Dendritic cell treated with granulocyte-macrophage colony-stimulating factor and Interleukin-4, amounts not matched to agents 40 ng/mL and 50 ng/mL, for 4 days (primary cell): ENCODE measurements at regions not wholly inside any gene's neighbourhood (a gene's known extent, or its start where the extent isn't known, plus 50 kb on each side); places are given as distances from the start of the nearest gene placed in this dataset.

Experiments used
- H3K27ac Mint-ChIP-seq: one replicate; pipeline ENCODE4 v1.8.0; 2022; ENCODE audit warnings: mild to moderate bottlenecking, mixed read lengths
- H3K27me3 Mint-ChIP-seq: one replicate; pipeline ENCODE4 v1.8.0; 2022; ENCODE audit warnings: mild to moderate bottlenecking, mixed read lengths
- H3K36me3 Mint-ChIP-seq: one replicate; pipeline ENCODE4 v1.8.0; 2022; ENCODE audit warnings: low read depth, mixed read lengths
- H3K4me1 Mint-ChIP-seq: one replicate; pipeline ENCODE4 v1.8.0; 2022; ENCODE audit warnings: low read depth, mixed read lengths
- H3K4me3 Mint-ChIP-seq: one replicate; pipeline ENCODE4 v1.8.0; 2022; ENCODE audit warnings: mild to moderate bottlenecking, moderate library complexity, mixed read lengths
- H3K9me3 Mint-ChIP-seq: one replicate; pipeline ENCODE4 v1.8.0; 2022; ENCODE audit warnings: mixed read lengths
- intact Hi-C: fragments of 100-400 bp; cut with micrococcal nuclease; formaldehyde crosslinking; loops from one replicate; pipeline ENCODE4 v1.15.0; 2022

- no peaks in the 10 kb centered on the region for H3K9me3 Mint-ChIP-seq
- no peaks in the 10 kb centered on the region for H3K36me3 Mint-ChIP-seq
- H3K4me3 Mint-ChIP-seq: no peak overlapping the region
- H3K4me1 Mint-ChIP-seq: no peaks in the 10 kb centered on the region
- H3K27me3 Mint-ChIP-seq: peaks cover 2% of the 10 kb centered on the region
- intact Hi-C loops: no loop called here
- H3K27ac Mint-ChIP-seq: no peak overlapping the region
Measured at GRCh38 chr7:54860003-54860775, 101.2 kb upstream of the SEC61G start.

GRCh38 chr7:54860843-54861242 is 101.8 kb upstream of the SEC61G start:
- intact Hi-C loops: no loop called here
- Mint-ChIP-seq H3K27ac (no peak overlapping the region), H3K4me3 (no peak overlapping the region), H3K27me3 (peaks cover 2% of the 10 kb centered on the region), H3K36me3 (no peaks in the 10 kb centered on the region), H3K4me1 (no peaks in the 10 kb centered on the region), H3K9me3 (no peaks in the 10 kb centered on the region)

GRCh38 chr7:54864663-54865062 is 105.7 kb upstream of the SEC61G start:
- intact Hi-C loops: no loop called here
- no peaks in the 10 kb centered on the region for H3K36me3 Mint-ChIP-seq
- no peak overlapping the region for H3K27ac Mint-ChIP-seq
- no peaks in the 10 kb centered on the region for H3K4me1 Mint-ChIP-seq
- no peaks in the 10 kb centered on the region for H3K9me3 Mint-ChIP-seq
- H3K4me3 Mint-ChIP-seq: no peak overlapping the region
- H3K27me3 Mint-ChIP-seq: peaks cover 2% of the 10 kb centered on the region

- intact Hi-C loops: no loop called here
- no peaks in the 10 kb centered on the region for H3K36me3 Mint-ChIP-seq
- no peak overlapping the region for H3K27ac Mint-ChIP-seq
- H3K27me3 Mint-ChIP-seq: no peaks in the 10 kb centered on the region
- no peaks in the 10 kb centered on the region for H3K4me1 Mint-ChIP-seq
- no peaks in the 10 kb centered on the region for H3K9me3 Mint-ChIP-seq
- no peak overlapping the region for H3K4me3 Mint-ChIP-seq
Measured at GRCh38 chr7:54869523-54869922, 110.5 kb upstream of the SEC61G start.

- H3K27ac Mint-ChIP-seq: no peak overlapping the region
- no peak overlapping the region for H3K4me3 Mint-ChIP-seq
- intact Hi-C loops: no loop called here
- no peaks in the 10 kb centered on the region for H3K27me3 Mint-ChIP-seq
- H3K4me1 Mint-ChIP-seq: no peaks in the 10 kb centered on the region
- no peaks in the 10 kb centered on the region for H3K9me3 Mint-ChIP-seq
- no peaks in the 10 kb centered on the region for H3K36me3 Mint-ChIP-seq
Measured at GRCh38 chr7:54874804-54875203, 115.8 kb upstream of the SEC61G start.

DNA sequence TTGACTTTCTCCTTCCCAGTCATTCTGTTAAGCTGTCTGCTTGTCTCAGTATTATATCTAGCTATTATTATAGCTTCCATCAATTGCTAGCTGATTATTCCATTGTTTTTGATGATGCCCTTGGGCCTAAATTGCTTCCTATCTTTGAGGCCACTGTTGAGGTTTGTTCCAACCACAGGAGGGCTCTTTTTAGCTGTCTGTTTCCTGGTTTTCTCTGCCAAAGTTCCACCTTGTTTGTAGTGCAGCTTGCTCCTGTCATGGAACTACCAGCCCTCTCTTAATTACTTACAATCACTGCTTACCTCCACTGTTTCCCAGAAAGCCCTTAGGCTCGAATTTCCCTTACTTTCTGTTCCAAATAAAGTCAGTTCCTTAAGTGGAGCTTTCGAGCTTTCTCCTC is 118.7 kb upstream of the SEC61G start:
- H3K4me3 Mint-ChIP-seq: no peak overlapping the region
- intact Hi-C loops: no loop called here
- H3K27ac Mint-ChIP-seq: no peak overlapping the region
- H3K4me1 Mint-ChIP-seq: no peaks in the 10 kb centered on the region
- H3K27me3 Mint-ChIP-seq: no peaks in the 10 kb centered on the region
- no peaks in the 10 kb centered on the region for H3K36me3 Mint-ChIP-seq
- no peaks in the 10 kb centered on the region for H3K9me3 Mint-ChIP-seq

GRCh38 chr7:54878339-54878738 is 119.3 kb upstream of the SEC61G start:
- H3K36me3 Mint-ChIP-seq: no peaks in the 10 kb centered on the region
- H3K4me3 Mint-ChIP-seq: no peak overlapping the region
- intact Hi-C loops: no loop called here
- no peaks in the 10 kb centered on the region for H3K4me1 Mint-ChIP-seq
- H3K27me3 Mint-ChIP-seq: no peaks in the 10 kb centered on the region
- H3K9me3 Mint-ChIP-seq: no peaks in the 10 kb centered on the region
- H3K27ac Mint-ChIP-seq: no peak overlapping the region

- Mint-ChIP-seq H3K27ac (no peak overlapping the region), H3K4me3 (no peak overlapping the region), H3K4me1 (no peaks in the 10 kb centered on the region), H3K9me3 (no peaks in the 10 kb centered on the region), H3K27me3 (no peaks in the 10 kb centered on the region), H3K36me3 (no peaks in the 10 kb centered on the region)
- intact Hi-C loops: no loop called here
Measured at GRCh38 chr7:54879776-54880175, 120.8 kb upstream of the SEC61G start.

- no peak overlapping the region for H3K27ac Mint-ChIP-seq
- no peaks in the 10 kb centered on the region for H3K27me3 Mint-ChIP-seq
- H3K4me1 Mint-ChIP-seq: no peaks in the 10 kb centered on the region
- H3K9me3 Mint-ChIP-seq: no peaks in the 10 kb centered on the region
- H3K4me3 Mint-ChIP-seq: no peak overlapping the region
- no peaks in the 10 kb centered on the region for H3K36me3 Mint-ChIP-seq
- intact Hi-C loops: no loop called here
Measured at GRCh38 chr7:54880326-54880989, 121.4 kb upstream of the SEC61G start.

GRCh38 chr7:54881816-54882520 is 123.0 kb upstream of the SEC61G start:
- Mint-ChIP-seq H3K4me1 (no peaks in the 10 kb centered on the region), H3K4me3 (no peak overlapping the region), H3K27ac (no peak overlapping the region), H3K9me3 (no peaks in the 10 kb centered on the region), H3K27me3 (no peaks in the 10 kb centered on the region), H3K36me3 (no peaks in the 10 kb centered on the region)
- intact Hi-C loops: no loop called here

- Mint-ChIP-seq H3K4me1 (no peaks in the 10 kb centered on the region), H3K4me3 (no peak overlapping the region)
- intact Hi-C loops: no loop called here
Measured at GRCh38 chr7:54882694-54883093, 123.7 kb upstream of the SEC61G start.

DNA sequence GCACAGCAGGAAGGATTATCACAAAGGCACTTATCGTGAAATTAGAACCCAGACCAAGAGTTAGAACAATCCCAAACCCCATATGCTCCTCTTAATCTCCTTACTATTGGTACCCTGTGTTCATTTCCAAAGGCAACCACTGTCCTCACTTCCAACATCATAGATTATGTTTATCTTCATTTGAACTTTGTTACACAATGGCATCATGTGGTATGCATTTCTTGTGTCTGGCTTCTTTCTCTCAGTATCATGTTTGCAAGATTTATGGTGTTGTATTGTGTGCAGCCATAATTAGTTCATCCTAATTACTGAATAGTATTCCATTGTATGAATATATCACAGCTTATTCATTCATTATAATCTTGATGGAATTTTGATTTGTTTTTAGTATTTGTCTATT is 124.6 kb upstream of the SEC61G start:
- Mint-ChIP-seq H3K36me3 (no peaks in the 10 kb centered on the region), H3K9me3 (no peaks in the 10 kb centered on the region), H3K4me3 (no peak overlapping the region), H3K27ac (no peak overlapping the region), H3K27me3 (peaks cover 8% of the 10 kb centered on the region), H3K4me1 (no peaks in the 10 kb centered on the region)
- intact Hi-C loops: no loop called here

More at GRCh38 chr7:54882694-54883093, 123.7 kb upstream of the SEC61G start:
- Mint-ChIP-seq H3K9me3 (no peaks in the 10 kb centered on the region), H3K27me3 (no peaks in the 10 kb centered on the region), H3K27ac (no peak overlapping the region), H3K36me3 (no peaks in the 10 kb centered on the region)

DNA sequence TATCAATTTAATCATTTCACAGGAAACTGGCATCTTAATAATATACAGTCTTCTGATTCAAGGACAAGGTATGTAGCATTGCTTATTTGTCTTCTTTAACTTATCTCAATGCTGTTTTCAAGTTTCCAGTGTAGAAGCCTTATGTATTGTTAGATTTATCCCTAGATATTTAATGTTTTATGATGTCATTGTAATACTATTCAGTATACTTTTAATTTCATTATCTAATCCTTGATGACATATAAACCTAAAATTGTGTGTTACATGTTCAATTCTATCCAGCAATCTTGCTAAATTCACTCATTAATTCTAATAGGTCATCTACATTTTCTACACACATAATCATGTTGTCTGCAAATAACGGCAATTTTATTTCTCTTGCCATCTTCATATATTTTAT is 126.3 kb upstream of the SEC61G start:
- Mint-ChIP-seq H3K9me3 (no peaks in the 10 kb centered on the region), H3K27me3 (peaks cover 10% of the 10 kb centered on the region), H3K36me3 (no peaks in the 10 kb centered on the region)

DNA sequence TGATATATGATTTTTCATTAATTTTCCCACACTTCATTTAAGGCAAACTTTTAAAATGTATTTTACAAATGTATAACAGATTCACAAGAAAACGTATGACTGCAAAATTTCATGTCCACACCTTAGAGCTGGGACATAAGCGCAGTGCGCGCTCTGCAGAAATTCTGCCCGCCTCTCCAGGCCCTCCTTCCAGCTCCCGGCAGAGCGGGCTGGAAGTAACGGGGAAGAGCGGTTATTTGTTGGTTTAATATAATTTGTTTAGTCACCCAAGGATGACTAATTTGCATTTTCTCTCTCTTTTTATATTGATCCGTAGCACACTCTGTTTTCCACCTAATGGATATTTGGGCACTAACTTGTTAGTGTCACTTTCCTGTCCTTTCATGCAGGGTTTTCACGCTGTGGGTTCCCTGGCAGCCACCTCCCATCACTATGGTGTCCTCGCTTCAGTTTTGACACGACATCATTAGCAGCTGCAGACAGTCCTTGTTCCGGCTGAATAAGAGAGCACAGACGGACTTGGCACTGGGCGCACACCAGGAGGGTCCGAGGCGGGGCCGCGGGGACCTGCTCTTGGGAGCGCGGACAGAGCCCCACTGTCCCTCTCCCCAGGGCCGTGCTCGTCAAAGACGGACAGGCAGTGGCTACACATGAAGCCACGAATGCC is 129.2 kb upstream of the SEC61G start:
- H3K9me3 Mint-ChIP-seq: no peaks in the 10 kb centered on the region
- intact Hi-C loops: no loop called here
- no peaks in the 10 kb centered on the region for H3K4me1 Mint-ChIP-seq
- H3K27me3 Mint-ChIP-seq: peaks cover 10% of the 10 kb centered on the region
- no peaks in the 10 kb centered on the region for H3K36me3 Mint-ChIP-seq
- no peak overlapping the region for H3K4me3 Mint-ChIP-seq
- H3K27ac Mint-ChIP-seq: no peak overlapping the region

More for the DNA sequence above, 126.3 kb upstream of the SEC61G start:
- Mint-ChIP-seq H3K27ac (no peak overlapping the region), H3K4me1 (no peaks in the 10 kb centered on the region), H3K4me3 (no peak overlapping the region)
- intact Hi-C loops: no loop called here
